ENCODE measurements at regions not wholly inside any gene's neighbourhood (a gene's known extent, or its start where the extent isn't known, plus 50 kb on each side); places are given as distances from the start of the nearest gene placed in this dataset.
"Not testable (repeated sequence)": the region's sequence is repeated elsewhere in the genome, so short reads cannot be mapped to it uniquely, and the experiment has no call there.

DNA sequence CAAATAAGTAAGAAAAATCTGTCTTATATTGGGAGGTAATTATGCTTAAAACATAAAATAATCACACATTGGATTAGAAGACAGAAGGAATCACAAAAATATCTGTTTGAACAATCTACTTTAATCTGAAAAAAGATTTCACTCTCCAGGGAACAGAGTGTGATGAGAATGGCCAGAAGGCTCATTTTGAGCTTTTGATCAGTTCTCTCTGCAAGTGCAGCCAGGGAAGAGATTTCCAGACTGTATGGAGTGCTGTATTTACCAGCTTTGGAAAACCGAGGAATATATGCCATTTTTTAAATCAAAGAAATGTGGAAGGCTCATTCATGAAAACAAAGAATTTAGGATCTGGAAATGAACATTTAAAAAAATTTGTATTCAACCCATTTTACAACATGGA is 83.0 kb upstream of the WAC start:
- FAIRE-seq (no peak), DNase-seq (ENCODE audit: insufficient read length) (no peak)
- TF ChIP-seq POLR2AphosphoS5 (IDR thresholded peaks at IDR 0.05; ENCODE audit: low read depth, low read length) = no peak

DNA sequence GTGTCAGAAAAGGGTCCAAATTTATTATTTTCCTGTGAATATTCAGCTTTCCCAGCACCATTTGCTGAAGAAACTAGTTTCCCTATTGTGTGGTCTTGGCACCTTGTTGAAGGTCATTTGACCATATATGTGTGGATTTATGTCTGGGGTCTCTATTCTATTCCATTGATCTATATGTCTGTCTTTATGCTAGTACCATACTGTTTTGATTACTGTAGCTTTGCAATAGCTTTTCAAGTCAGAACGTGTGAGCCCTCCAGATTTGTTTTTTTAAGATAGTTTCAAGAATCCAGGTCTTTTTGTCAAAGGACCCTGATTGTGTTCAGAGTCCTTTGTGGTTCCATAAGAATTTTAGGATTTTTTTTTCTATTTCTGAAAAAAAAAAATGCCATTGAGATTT is 79.0 kb upstream of the WAC start:
- TF ChIP-seq TAF1 (IDR thresholded peaks at IDR 0.05; ENCODE audit: borderline replicate concordance, low read depth, low read length) (no peak), POLR2A (IDR thresholded peaks at IDR 0.05; ENCODE audit: low read depth, low read length) (no peak), POLR2AphosphoS5 (IDR thresholded peaks at IDR 0.05; ENCODE audit: low read depth, low read length) (no peak)
- DNase-seq (ENCODE audit: insufficient read length) = no peak
- FAIRE-seq = no peak

DNA sequence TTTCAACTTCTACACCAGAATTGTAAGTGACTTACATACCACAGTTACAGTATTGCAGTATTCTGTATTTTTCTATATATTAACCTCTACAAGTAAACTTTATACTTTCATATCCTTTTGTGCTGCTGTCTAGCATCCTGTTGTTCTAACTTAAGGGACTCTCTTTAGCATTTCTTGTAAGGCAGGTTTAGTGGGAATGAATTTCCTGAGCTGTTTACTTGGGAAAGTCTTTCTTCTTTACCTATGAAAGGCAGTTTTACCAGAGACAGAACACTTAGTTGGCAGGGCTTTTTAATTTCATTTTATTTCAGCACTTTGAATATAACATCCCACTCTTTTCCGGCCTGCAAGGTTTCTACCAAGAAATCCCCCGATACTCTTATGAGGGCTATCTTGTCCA is 75.8 kb upstream of the WAC start:
- TF ChIP-seq TAF1 (IDR thresholded peaks at IDR 0.05; ENCODE audit: borderline replicate concordance, low read depth, low read length) = no peak
- no peak for TF ChIP-seq POLR2AphosphoS5 (IDR thresholded peaks at IDR 0.05; ENCODE audit: low read depth, low read length)
- no peak for TF ChIP-seq POLR2A (IDR thresholded peaks at IDR 0.05; ENCODE audit: low read depth, low read length)
- no peak for DNase-seq (ENCODE audit: insufficient read length)
- FAIRE-seq = no peak

DNA sequence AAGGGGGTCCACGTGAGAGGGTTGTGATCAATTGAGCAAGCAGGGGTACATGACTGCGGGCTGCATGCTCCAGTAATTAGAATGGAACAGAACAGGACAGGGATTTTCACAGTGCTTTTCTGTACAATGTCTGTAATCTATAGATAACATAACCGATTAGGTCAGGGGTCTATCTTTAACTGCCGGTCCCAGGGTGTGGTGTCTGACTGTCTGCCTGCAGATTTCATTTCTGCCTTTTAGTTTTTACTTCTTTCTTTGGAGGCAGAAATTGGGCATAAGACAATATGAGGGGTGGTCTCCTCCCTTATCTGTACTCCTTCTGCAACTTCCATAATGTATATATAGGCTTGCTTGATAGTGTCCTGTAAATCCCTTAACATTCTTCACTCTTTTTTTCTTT is 75.0 kb upstream of the WAC start:
- FAIRE-seq; DNase-seq (ENCODE audit: insufficient read length): not testable (repeated sequence)

DNA sequence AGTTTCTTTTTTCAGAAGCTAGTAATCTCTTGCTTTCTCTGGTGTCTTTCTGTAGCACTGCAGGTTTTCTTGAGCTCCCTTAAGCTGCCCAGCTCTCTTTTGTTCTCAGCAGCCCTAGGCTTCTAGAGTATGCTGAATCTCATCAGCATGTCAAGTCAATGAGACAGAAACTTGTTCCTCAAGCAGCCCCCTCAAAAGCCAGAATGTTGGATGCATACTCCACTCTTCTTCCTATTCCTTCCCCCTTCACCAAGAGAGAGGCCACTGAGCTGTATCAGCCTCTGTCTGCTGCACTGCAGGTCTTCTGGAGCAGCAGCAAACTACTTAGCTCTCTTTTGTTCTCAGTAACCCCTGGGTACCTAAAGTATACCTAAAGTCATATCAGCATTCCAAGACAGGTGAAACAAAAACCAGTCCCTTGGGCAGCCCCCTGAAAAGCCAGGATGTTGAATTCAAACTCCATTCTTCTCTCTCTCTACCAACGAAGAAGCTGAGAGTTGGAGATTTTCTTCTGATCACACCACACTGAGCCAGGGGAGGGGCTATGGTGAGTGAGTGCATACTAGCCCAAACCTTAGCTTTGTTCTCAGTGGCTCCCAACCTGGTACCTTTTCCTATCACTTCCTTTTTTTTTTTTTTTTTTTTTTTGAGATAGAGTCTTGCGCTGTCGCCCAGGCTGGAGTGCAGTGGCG is 73.3 kb upstream of the WAC start:
- FAIRE-seq (no peak), DNase-seq (ENCODE audit: insufficient read length) (no peak)
- TF ChIP-seq TAF1 (IDR thresholded peaks at IDR 0.05; ENCODE audit: borderline replicate concordance, low read depth, low read length) = no peak
- no peak for TF ChIP-seq POLR2AphosphoS5 (IDR thresholded peaks at IDR 0.05; ENCODE audit: low read depth, low read length)
- no peak for TF ChIP-seq POLR2A (IDR thresholded peaks at IDR 0.05; ENCODE audit: low read depth, low read length)

DNA sequence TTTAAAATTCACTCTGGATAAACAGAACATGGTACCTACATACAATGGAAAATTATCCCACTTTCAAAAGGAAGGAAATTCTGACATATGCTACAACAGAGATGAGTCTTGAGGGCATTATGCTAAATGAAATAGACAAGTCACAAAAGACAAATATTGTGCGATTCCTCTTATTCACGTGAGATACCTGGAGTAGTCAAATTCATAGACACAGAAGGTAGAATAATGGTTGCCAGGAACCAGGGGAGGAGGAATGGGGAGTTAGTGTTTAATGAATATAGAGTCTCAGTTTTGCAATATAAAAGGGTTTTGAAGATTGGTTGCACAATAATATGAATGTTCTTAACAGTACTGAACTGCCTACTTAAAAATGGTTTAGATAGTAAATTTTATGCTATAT is 69.8 kb upstream of the WAC start:
- TF ChIP-seq TAF1 (IDR thresholded peaks at IDR 0.05; ENCODE audit: borderline replicate concordance, low read depth, low read length) = no peak
- TF ChIP-seq POLR2AphosphoS5 (IDR thresholded peaks at IDR 0.05; ENCODE audit: low read depth, low read length) = no peak
- no peak for TF ChIP-seq POLR2A (IDR thresholded peaks at IDR 0.05; ENCODE audit: low read depth, low read length)

DNA sequence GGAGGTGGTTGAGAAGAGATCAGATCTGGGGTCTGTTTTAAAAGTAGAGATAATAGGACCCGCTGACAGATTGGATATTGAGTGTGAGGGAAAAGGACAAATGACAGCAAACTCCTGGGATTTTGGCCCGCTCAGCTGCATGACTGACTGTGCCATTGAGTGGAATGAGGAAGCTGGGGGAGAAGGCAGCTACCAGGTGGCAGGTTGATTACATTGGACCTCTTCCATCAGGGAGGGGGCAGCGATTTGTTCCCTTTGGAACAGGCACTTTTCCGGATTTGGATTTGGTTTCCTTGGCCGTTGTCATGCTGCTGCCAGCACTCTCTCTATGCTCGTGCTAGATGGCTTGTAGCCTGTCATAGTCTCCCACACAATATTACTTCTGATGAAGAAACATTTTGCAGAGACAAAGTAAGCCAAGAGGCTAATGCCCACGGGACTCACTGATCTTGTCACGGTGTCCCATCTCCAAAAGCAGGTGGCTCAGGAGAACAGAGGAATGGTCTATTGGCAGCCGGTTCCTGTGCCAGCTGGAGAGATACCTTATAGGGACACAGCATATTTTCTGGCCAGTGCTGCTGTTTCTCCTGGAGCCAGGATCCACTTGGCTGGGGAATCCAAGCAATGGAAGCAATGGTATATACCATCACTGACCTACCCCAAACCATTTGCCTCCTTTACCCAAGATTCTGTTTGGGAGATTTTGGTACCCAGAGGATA is 69.1 kb upstream of the WAC start:
- FAIRE-seq (no peak), DNase-seq (ENCODE audit: insufficient read length) (no peak)
- TF ChIP-seq POLR2A (IDR thresholded peaks at IDR 0.05; ENCODE audit: low read depth, low read length) = no peak
- no peak for TF ChIP-seq POLR2AphosphoS5 (IDR thresholded peaks at IDR 0.05; ENCODE audit: low read depth, low read length)
- no peak for TF ChIP-seq TAF1 (IDR thresholded peaks at IDR 0.05; ENCODE audit: borderline replicate concordance, low read depth, low read length)

More for the DNA sequence above, 69.8 kb upstream of the WAC start:
- DNase-seq (ENCODE audit: insufficient read length) (no peak), FAIRE-seq (no peak)

DNA sequence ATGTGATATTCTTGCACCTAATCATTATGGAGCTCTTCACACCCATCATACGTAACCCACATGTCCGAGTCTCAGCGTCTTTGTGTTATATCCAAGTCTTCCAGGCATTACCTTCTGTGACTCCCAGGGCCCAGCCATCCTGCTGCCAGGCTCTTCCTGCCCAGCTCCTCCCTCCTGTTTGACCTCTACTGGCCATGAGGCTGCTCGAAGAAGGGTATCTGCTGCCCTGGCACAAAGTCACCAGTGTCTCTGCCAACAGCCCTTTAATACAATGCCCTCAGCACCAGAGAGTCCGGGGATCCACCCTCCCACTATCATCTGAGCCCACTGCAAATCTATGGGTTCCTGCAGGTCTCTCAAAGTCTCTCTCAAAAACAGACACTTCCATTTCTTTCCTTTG is 65.3 kb upstream of the WAC start:
- DNase-seq (ENCODE audit: insufficient read length) = no peak
- FAIRE-seq = no peak

DNA sequence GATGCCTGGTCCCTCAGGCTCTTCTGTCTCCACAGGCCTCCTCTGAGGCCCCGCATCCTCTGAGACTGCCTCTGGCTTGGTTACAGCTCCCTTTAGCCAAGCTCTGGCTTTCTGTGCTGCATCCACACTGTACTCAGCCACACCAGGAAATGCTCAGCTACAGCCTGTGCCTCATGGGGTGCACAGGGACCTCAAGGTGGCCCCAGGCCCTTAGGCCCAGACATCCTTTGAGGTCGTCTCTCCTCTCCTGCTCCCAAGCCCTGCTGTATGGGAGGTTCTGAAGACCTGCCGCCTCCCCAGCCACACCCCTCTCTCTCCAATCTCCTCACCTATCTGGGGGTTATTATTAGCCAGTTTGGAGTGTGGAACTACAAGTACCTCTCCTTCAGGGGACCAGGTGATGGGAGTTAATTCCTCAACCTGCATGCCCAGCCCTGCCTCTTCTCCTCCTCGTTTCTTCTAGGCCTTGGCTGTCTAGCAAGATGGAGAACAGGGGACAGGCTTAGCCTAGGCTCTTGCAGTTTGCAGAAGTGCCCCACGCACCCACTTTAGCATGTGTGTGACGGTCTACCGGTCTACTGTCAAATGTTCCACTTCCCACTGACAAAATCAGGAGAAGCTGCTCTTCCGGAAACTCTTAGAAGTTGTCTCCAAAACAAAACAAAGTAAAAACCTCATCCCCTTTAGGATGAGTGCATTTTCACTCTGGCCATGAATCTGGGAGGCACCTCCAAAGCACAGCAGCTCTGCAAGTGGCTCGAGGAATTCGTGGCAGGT is 64.0 kb upstream of the WAC start:
- FAIRE-seq = no peak
- no peak for DNase-seq (ENCODE audit: insufficient read length)
- no peak for TF ChIP-seq TAF1 (IDR thresholded peaks at IDR 0.05; ENCODE audit: borderline replicate concordance, low read depth, low read length)

More for the DNA sequence above, 65.3 kb upstream of the WAC start:
- TF ChIP-seq TAF1 (IDR thresholded peaks at IDR 0.05; ENCODE audit: borderline replicate concordance, low read depth, low read length) (no peak), POLR2A (IDR thresholded peaks at IDR 0.05; ENCODE audit: low read depth, low read length) (no peak), POLR2AphosphoS5 (IDR thresholded peaks at IDR 0.05; ENCODE audit: low read depth, low read length) (no peak)

DNA sequence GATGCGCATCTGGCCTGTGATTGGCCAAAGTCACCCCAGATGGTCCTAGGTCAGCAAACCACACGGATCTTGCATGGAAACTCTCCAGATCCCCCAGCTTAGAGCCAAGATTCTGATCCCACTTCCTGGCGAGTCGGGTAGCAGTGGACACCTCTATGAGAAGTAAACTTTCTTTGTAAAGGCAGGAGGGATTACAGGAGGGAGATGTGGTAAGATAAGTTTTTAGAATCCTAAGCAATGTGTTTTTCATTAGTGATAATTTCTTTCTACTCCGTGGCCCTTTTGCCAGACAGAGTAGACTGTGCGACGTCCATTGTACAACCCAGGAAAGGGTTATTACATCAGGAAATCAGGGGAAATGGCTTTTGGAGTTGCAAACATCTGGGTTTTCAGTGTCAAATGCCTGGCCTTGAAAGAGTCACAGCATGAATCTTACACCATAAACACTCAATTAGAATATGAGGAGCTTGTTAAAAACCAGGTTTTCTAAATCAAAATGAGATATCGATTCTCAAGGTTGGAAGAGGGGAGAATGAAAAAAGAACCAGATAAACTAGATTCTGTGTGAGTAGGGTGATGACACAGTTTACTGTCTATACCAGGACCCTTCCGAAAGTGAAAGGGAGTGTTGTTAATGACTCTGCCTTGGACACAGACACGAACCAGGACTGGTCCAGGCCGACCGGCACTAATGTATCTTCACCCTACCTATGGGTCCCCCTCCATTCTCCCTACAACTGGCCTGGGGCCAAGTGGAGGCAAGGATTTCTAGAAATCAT is 61.9 kb upstream of the WAC start:
- TF ChIP-seq POLR2A (IDR thresholded peaks at IDR 0.05; ENCODE audit: low read depth, low read length) (no peak), POLR2AphosphoS5 (IDR thresholded peaks at IDR 0.05; ENCODE audit: low read depth, low read length) (no peak), TAF1 (IDR thresholded peaks at IDR 0.05; ENCODE audit: borderline replicate concordance, low read depth, low read length) (no peak)
- FAIRE-seq (no peak), DNase-seq (ENCODE audit: insufficient read length) (no peak)

DNA sequence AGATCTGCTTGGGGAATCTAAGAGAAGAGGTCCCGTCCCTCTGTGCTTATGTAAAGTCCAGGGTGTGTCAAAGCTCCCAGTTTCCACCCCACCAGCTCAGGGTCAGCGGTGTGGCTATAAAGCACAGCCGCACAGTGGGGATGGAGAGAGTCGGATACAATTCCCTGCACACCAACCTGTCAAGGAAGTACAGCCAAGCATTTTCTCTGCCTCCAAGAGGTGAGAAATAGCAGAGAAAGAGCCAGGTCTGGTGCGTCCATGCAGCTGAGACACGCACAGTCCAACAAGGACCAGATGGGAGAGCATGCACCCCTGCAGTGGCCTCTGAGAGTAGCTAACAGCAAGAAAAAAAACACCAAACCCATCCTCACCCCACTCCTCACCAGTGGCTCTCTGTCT is 61.3 kb upstream of the WAC start:
- TF ChIP-seq POLR2A (IDR thresholded peaks at IDR 0.05; ENCODE audit: low read depth, low read length) (no peak), TAF1 (IDR thresholded peaks at IDR 0.05; ENCODE audit: borderline replicate concordance, low read depth, low read length) (no peak), POLR2AphosphoS5 (IDR thresholded peaks at IDR 0.05; ENCODE audit: low read depth, low read length) (no peak)
- DNase-seq (ENCODE audit: insufficient read length) (no peak), FAIRE-seq (no peak)

Data from GM12892 (cell line).